ENCODE measurements at regions not wholly inside any gene's neighbourhood (a gene's known extent, or its start where the extent isn't known, plus 50 kb on each side); places are given as distances from the start of the nearest gene placed in this dataset.

DNA sequence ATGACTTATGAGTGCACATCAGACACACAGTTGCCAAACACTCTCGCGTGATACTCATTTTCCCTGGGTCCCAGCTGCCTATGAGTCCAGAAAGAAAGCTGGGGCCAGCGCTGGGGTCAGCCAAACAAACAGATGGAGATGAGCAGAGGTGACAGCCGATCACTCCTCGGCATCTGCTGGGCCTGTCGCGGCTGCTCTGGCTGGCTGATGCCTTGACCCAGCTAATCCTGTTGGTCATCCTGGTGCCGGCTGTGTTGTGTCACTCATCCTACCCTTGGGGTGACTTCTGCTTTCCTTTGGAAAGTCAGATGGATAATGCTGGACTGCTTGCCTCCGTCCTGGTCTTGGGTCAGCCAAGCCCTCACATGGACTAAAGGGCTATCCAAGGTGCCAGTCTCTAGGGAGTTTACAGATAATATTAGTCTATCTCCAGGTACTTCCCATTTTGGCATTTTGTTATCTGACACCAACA lies 105.3 kb upstream of the PDZRN3 start:
- DNase-seq, result no peak

DNA sequence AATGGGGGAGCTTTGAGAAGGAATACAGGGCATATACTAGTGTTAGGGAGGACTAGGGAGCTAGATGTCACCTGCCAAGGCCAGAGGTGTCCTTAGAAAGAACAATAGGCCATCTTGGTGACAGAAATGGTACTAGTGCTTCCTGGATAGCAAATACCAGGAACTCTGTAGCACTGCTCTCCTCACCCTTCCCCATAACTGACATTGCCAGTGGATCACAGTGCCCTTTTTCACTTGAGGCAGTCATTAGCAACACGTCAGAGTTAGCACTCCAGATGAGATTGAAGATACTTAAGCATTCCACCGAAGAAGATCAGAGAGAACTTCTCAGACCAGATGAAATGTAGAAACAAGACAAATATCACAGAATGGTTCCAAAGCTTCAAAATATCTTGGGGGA lies 103.1 kb upstream of the PDZRN3 start:
- no peak for DNase-seq

DNA sequence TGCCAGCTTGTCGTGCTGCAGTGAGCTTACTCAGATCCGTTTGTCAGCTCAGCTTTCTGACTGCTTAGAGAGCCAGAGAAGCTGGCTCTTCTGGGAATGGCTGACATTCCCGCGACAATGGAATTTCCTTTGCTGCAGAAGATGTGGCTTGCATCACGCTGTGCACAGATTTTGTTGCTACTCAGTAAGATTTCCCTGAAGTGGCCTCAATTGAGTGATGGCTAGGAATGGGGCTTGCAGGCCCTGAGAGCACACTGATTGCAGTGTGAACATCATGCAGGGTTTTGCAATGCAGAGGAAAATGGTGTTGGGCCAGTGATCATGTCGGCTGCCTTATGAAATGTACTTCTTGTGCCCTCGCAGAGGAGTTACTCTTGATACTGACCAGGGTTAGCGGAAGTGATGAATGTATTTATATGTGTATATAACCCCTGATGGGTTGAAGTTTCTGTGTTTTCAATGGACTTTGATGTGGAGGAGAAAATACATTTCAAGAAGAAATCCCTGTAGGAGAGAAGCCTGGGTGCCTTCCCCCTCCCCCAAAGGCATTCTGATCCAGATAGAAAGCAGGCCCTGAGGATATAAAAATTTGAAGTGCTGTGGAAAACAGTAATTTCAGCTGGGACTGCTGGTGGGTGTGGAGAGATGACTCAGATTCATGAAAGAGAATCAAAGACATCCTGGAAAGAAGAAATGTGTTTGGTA lies 102.5 kb upstream of the PDZRN3 start:
- DNase-seq, result no peak

DNA sequence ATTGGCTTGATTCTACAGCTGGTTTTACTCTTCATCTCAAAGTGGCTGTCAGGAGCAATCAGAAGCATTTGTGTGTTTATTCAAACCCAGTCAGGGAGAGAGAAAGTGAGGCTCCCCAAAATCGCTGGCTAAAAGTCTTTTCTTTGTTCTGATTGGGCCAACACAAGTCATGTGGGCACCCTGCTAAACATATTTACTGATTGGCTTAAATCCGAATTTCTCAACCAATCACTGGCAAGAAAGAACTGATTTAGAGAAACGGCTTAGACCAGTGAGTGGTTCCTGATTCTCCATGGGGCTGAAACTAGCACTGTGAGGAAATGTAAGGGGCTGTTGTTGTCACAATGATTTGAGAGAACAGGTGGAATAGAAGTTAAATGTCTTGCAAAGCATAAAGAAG lies 98.9 kb upstream of the PDZRN3 start:
- no peak for DNase-seq

DNA sequence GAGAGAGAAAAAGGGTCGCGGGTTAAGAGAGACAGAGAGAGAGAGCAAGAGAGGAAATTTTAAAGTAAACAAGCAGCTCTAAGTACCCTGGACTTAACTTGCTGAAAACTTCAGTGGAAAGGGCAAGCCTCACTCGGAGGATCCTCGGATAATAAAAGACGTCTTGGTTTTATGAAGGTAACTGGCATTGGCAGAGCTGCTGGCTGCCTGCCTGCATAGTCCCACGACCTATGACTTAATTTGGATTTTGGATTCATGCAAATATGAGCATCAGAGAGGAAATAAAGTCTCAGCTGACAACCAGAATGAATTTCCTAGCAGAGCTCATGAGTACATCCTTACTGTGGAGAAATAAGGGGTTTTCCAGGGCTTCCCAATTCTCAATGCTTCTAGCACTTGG lies 95.1 kb upstream of the PDZRN3 start:
- no peak for DNase-seq

DNA sequence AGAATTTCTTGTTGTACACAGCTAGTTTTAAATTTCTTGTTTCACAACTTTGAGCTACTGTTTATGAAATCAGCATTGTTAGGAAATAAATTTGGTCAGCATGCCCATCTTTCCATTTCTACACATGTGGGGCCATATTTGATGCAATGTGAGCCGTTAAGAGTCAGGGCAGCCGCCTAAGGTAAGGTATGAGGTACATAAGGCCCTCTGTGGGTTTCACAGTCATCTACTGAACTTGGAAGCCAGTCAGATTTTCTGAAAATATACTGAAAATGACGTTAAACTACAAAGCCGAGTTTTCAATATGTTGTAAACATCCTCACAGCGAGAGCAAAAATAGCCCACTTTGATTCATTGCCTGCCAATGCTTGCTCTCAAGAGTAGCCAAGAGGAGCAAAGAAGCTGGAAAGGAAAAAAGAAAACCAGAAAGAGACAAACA lies 94.7 kb upstream of the PDZRN3 start:
- DNase-seq, result no peak

DNA sequence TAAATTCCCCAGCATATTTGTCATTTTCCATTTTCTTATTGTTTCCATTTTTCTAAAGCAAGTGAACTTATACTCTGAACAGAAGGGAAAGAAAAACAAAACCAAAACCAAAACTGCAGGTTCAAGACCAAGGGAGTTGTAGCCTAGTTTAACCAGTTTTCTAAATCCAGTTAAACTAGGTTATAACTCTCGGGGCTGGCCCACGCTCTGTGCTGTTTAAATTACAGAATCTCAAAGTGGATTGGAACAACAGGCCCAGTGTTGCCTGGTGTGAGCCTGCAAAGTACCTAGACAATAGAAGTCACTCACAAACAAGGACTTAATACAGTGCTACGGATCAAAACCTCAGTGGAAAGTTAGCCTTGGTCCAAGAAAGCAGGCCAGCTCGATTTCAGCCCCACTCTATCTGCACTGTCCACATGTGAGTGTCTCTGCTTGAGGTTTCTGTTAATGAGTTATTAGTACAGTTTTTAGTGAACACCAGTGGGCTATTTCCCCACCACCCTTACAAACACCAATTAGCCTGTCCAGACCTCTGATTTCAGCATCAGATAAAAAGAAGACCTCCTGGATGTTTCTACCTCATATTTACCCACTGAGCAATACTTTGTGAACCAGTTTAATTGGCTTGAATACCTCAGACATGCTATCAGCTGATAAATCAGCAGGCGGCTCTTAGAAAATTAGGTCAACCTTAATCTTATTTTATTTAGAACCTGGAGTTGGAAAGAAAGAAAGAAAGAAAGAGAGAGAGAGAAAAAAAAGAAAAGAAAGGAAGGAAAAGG lies 93.8 kb upstream of the PDZRN3 start:
- DNase-seq, result no peak

DNA sequence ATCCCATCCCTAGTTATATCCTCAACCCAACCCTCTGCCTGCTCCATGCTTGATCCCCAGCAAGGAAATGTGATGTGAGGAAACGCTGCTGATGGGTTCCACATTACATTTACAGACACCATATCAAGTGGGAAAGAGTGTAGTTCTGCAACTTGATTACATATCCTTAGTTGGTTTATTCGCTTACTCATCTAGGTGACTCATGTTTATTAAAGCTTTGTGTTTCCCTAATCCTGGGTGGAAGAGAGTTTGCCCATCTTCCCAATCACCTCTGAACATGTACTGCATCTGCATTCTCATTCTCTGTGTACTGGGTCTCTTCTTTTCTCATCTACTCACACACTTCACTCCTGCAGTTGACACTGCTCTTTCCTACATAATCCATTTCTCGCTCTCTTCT lies 91.7 kb upstream of the PDZRN3 start:
- no peak for DNase-seq

DNA sequence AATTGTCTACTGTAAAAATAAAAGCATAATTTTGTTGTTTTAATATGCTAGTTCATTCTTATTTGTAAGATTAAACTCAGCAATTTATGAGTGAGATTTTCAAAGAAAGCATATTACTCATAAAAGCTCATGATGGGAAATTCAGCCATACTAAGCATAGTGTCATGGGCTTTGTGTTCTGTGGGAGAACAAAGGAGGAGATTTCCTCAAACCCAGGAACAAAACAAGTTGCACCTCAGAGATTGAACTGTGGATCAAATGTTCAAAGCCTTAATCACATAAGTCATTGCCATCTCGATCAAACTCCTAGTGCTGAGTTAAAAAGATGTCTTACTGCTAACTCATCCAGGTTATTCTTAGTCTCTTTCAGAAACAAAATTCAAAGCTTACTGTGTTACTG lies 85.6 kb upstream of the PDZRN3 start:
- no peak for DNase-seq

DNA sequence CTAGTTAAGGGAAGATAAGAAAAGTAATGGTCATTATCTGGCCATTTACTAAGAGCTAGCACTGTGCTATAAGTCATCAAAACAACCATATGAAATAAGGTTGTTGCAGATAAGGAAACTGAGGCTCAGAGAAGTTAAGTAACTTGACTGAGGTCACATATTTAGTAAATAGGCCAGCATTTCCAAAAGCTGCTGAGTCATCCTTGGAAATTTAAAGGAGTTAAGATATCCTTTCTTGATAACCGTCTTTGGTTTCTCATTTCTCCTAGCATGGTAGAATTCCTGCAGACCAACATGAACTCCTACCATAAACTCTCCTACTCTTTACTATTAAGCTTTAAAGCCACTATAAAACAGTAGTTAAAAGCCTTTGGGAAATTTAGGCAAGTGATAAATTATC lies 85.0 kb upstream of the PDZRN3 start:
- DNase-seq, result no peak

DNA sequence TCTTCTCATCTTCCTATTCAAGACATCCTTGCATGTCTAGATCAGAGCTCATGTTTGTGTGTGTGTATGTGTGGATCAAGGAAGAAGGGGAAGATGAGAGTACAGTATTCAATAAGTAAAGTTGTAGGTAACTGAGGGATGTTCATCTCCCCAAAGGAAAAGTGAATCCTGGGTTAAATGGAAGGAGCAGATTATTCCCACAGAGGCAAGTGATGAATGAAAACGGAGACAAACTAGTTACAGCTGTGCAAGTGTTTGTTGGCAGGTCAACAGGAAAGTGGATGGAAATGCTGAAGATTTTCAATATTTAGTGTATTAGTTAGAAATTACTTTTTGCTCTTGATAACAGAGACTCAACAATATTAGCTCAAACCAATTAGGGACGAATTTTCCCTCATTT lies 84.2 kb upstream of the PDZRN3 start:
- no peak for DNase-seq

DNA sequence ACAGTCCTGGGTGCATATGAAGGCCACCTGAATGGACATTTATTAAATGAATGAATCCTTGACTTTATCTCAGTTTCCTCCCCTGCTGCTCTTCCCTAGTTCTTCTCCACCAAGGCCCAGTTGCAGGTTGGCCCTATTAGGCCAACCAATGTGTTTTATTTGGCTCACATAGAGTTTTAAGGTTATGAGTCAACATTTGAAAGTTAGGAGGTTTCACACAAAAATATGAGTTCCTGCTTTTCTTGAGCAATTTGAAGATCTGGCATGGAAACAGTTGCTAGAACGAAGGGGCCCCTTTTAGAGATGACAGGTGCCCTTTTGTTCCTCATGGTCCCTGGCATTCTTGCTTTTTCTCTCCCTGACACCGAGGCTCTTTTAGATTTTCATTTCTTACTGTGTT lies 83.0 kb upstream of the PDZRN3 start:
- DNase-seq, result no peak

DNA sequence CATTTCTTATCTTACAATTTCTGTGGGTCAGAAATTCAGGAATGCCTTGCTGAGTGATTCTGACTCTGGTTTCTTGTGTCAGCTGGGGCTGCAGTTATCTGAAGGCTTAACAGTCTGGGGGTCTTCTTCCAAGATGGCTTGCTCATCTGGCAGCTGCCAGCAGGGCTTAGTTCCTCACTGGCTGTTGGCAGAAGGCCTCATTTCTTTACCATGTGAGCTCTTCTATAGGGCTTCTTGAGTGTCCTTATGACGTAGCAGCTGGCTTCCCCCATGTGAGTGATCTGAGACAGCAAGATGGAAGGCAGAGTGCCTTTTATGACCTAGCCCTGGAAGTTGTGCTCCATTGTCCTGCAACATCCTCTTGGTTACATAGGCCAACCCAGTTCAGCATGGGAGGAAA lies 82.0 kb upstream of the PDZRN3 start:
- no peak for DNase-seq

DNA sequence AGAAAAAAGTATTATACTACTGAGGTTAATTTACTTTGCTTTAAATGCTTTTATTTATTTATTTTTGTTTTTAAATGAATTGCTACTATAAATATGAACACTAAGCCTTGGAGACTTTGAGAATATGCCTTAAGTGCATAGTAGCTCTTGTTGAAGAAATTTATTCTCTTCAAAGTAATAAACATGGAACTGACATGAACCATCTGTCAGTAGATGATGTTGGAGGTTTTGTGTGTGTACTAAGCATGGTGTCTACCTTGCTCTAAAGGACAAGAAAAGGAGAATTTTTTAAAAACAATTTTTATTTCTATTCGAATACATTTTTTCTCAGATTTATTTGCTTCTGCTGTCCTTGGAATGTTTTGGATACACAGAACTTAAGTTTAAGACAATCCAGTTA lies 81.1 kb upstream of the PDZRN3 start:
- DNase-seq, result no peak

DNA sequence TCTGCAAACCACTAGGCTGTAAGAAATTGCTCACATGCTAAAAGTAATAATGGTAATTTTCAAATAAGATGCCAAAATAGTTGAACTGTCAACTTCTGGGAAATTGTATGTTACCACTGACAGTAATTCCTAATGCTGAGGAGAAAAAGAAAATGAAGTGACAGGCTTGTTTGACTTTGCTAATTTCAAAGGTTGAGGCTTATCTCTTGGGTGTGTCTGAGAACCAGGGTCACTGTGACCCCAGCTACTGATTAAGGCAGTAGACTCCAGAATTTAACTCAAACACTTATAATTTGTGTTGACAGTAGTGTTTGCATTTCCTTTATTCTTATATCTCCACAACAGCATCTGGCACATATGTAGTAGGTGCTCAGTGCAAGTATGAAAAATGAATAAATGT lies 74.6 kb upstream of the PDZRN3 start:
- DNase-seq, result no peak

DNA sequence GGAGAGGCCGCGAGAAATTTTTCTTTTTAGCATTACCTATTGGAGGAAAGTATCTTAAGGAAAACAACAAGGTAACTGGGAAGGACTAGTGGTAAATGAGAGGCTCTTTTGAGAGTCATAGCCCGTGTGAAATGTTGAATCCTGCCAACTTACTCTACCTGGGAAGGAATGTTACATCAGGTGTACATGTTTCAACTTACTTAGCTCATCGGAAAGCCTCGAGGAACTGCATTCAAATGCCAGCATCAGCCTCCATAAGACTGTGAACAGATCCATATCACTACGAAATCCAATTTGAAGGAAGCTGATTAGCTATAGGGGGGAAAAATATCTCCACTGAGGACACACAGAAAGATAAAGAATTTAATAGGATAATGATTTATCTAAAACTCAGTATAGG lies 72.3 kb upstream of the PDZRN3 start:
- no peak for DNase-seq

DNA sequence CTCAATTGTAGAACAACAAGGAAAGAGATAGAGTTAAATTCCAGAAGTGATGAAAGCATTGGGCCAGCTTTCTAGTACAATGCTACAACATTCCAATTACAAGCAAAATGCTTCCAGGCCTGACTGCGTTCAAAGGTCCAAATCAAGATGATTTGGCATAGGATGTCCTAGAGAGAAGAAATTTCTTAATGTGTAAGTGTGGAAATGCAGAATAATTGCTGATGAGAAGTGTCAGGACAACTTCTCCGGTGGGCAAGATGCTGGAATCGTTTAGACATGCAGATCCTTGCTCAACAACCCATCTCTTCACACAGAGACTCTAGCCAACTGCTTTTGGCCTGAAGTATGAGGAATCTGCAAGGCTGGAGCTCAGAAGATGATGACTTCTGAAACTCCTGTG lies 71.1 kb upstream of the PDZRN3 start:
- no peak for DNase-seq

DNA sequence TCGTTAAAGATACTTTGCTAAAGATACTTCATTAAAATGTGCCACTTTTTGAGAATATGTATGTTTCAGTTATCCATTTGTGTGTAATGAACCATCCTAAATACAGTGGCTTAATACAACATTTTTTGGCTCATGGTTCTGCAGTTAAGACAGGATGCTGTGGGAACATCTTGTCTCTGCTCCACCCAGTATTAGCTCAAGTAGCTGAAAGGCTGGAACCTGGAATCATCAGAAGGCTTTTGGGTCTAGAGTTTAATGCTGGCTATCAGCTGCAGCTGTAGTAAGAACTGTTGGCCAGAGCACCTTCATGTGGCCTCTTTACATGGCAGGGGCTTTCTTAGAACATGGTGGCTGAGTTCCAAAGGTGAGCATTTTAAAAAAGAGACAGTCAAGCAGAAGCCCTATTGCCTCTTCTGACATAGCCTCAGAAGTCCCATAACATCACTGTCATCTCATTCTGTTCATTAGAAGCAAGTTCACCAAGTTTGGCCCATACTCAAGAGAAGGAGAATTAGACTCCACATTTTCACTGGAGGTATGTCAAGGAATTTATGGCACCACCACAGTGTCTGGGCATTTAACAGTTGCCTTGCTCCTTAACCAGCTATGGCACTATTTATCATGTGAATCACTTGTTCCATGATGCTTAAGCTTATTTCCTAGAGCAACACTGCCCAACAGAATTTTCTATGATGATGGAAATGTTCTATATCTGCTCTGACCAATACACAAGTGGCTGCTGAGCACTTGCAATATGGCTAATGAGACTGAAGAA lies 70.4 kb upstream of the PDZRN3 start:
- no peak for DNase-seq

DNA sequence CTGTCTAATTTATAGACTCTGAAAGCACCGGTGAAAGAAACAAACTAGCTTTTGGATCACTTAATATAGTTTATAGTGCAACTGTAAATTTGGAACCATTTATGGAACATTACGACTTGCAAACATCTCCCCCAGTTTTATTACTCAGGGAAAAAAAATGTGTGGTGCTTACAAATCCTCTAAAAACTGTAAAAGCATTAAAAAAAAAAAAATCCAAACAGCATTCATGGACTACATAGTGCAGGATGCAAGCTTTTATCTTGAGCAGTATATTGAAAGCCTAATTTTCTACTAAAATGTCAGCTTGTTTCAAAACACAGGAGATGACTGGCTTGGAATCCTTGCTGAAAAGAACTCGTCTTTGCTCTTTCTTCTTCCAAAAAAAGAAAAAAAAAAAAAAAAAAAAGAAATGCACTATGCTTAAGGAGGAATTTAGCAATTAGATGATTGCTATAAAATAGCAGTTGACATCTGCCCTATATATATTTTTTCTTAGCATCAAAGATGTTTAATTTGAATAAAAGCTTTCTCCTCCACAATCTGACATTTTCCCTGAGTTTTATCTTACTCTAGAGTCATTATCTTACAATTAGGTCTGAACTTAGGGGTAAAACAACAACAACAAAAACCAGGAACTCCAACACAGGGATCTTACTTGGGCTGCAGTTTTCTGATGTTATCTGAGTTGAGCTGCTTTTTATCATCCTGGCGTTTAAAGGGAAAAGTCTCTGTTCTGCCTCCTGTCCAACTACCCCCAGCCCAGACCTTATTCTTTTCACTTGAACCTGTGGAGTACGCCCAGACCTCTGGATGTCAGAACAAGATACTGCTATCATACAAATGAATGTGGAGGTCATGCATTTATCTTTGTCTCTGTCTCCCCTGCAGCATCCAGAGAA lies 62.6 kb upstream of the PDZRN3 start:
- no peak for DNase-seq

DNA sequence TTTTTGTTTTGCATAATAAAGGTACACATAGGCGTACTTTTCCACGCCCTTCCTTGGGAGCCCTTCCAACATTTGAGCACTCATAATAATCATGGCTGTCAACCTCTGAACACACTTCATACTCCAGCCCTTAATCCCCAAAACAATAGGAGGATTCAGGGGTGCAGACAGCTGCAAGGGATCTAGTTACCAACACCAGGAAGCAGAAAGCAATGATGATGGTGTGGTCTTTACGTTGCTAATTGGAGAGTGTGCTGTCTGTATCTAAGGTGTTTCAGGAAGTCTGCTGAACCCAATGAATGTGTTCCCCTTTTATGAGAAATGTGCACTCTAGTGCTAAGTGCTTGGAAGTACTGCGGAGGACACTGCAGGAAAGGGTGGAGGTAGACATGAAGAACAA lies 60.3 kb upstream of the PDZRN3 start:
- DNase-seq, result no peak

DNA sequence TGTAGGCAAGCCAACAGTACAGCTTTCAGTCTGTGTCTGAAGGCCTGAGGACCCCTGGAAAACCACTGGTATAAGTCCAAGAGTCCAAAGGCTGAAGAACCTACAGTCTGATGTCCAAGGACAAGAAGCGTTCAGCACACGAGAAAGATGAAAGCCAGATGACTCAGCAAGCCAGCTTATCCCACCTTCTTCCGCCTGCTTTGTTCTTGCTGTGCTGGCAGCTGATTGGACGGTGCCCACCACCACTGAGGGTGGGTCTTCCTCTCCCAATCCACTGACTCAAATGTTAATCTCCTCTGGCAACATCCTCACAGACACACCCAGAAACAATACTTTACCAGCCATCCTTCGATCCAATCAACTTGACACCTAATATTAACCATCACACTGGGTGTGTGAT lies 59.0 kb upstream of the PDZRN3 start:
- DNase-seq, result no peak

DNA sequence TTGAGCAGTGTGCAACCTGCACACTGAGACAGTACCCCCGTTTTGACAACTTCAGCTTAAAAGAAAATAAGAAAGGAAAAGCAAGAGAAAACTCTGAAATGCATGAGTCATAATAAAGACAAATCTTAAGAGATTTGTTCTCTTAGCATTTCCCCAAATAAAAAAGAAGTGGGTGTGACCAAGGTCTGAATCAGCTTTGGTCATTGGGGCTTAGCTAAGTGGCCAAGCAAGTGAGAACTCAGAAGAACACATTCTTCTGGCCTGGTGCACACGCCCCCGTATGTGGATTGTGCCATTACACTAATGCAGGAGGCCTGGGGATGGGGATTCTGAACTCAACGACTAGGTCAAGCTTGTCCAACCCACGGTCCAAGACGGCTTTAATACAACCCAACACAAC lies 56.9 kb upstream of the PDZRN3 start:
- no peak for DNase-seq

DNA sequence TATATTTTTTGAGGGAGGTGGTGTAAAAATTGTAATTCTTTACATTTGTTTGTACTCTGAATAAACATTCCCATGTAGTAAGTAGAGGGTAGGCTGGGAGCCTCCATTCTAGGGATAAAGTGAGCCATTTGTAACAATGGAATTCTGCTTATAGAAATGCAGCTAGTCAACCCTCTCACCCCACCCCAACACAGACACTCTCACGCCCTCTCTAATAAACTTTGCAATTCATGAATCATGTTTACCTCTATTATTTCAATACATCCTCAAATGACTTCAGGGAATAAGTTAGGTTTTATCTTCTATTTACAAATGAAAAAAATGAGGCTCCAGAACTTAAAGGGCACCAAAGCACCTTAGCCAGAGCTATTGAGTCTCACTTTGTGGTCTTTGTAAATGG lies 56.5 kb upstream of the PDZRN3 start:
- DNase-seq, result no peak
